HCT116 (cell line): ENCODE measurements at regions not wholly inside any gene's neighbourhood (a gene's known extent, or its start where the extent isn't known, plus 50 kb on each side); places are given as distances from the start of the nearest gene placed in this dataset.

Source experiments
- ATAC-seq: fragments of 200-7000 bp; cut with Tn5 transposase; 2 replicates; pipeline ENCODE4 v1.9.1; 2020; ENCODE audit warnings: mild to moderate bottlenecking, moderate library complexity
- BruUV-seq: library from RNA; stranded (reverse); fragments of 400-500 nt; replicated peaks from 2 replicates; lab custom pipeline; 2021; lab: Mats Ljungman, UMichigan
- CTCF ChIA-PET: fragments of 300-600 bp; sonication (Branson Sonifier 250); formaldehyde crosslinking; loops from one replicate; lab custom pipeline; 2021; ENCODE audit warnings: antibody characterized with exemption; lab: Charles Lee
- POLR2A ChIA-PET: fragments of 300-600, 350-600 bp; sonication (Branson Sonifier 250); formaldehyde crosslinking; loops from one replicate; lab custom pipeline; 2021; ENCODE audit warnings: antibody characterized with exemption; lab: Charles Lee
- RAD21 ChIA-PET, 2 experiments: fragments of 300-600 bp; sonication (Branson Sonifier 250); formaldehyde crosslinking; loops; one replicate each; lab custom pipeline; 2023; ENCODE audit warnings: low total read pairs in 2 of 2; ENCODE audit not compliant: uncharacterized antibody in 2 of 2, unreplicated experiment in 2 of 2, low non-redundant PET in 1 of 2; lab: Charles Lee
- DNase-seq: peaks from one replicate; pipeline ENCODE4 v3.0.0-alpha.2; 2010; ENCODE audit warnings: low read depth, low spot score
- H2AFZ ChIP-seq: fragments of 200-600 bp; shearing (Covaris generic), sonication (generic); 2 replicates; pipeline ENCODE4 v1.6.1; 2017; ENCODE audit warnings: low read depth, mixed run types, mixed read lengths, antibody characterized with exemption, low read length; ENCODE audit not compliant: poor library complexity, severe bottlenecking
- H3K27ac ChIP-seq: 2 replicates; pipeline ENCODE4 v1.5.1; 2012; ENCODE audit warnings: low read depth, low read length
- H3K27me3 ChIP-seq: fragments of 200-600 bp; sonication (generic); 2 replicates; pipeline ENCODE4 v1.6.1; 2016; ENCODE audit warnings: mixed run types, low read length, mixed read lengths; ENCODE audit not compliant: insufficient read depth
- H3K36me3 ChIP-seq, 2 experiments: fragments of 200-500 bp in 1 of 2; fragments of 200-600 bp in 1 of 2; sonication (Bioruptor generic) in 1 of 2; sonication (generic) in 1 of 2; 2 replicates each; pipeline versions ENCODE4 v1.5.1 to v1.6.1; 2014 to 2016; ENCODE audit warnings: low read length in 2 of 2, inconsistent platforms in 1 of 2, mixed read lengths in 1 of 2, mixed run types in 1 of 2; ENCODE audit not compliant: insufficient read depth in 2 of 2, control insufficient read depth in 1 of 2
- H3K4me1 ChIP-seq, 2 experiments: fragments of 200-600 bp in 1 of 2; sonication (generic) in 1 of 2; 2 replicates each; pipeline versions ENCODE4 v1.5.1 to v1.6.1; 2012 to 2017; ENCODE audit warnings: low read length in 2 of 2, inconsistent platforms in 1 of 2, mild to moderate bottlenecking in 1 of 2, mixed read lengths in 1 of 2, mixed run types in 1 of 2, moderate library complexity in 1 of 2; ENCODE audit not compliant: insufficient read depth in 2 of 2, control insufficient read depth in 1 of 2
- H3K4me2 ChIP-seq: fragments of 200-600 bp; sonication (generic); 2 replicates; pipeline ENCODE4 v1.6.1; 2017; ENCODE audit warnings: mixed run types, low read length, mixed read lengths
- H3K4me3 ChIP-seq, 2 experiments: fragments of 200-600 bp in 1 of 2; sonication (generic) in 1 of 2; replicated peaks in 1 of 2; 2 replicates each; pipeline ENCODE4 v1.5.1; 2011 to 2016; ENCODE audit warnings: low read length in 2 of 2, control low read depth in 1 of 2, low read depth in 1 of 2, mild to moderate bottlenecking in 1 of 2, mixed read lengths in 1 of 2, mixed run types in 1 of 2
- H3K79me2 ChIP-seq: fragments of 200-600 bp; sonication (generic); 2 replicates; pipeline ENCODE4 v1.6.1; 2017; ENCODE audit warnings: mild to moderate bottlenecking, mixed run types, low read length, moderate library complexity, mixed read lengths; ENCODE audit not compliant: insufficient read depth
- H3K9ac ChIP-seq: fragments of 200-600 bp; sonication (generic); 2 replicates; pipeline ENCODE4 v1.6.1; 2016; ENCODE audit warnings: low read length, mixed read lengths
- H3K9me2 ChIP-seq: fragments of 200-600 bp; sonication (generic), shearing (Covaris generic); 2 replicates; pipeline ENCODE4 v1.6.1; 2017; ENCODE audit warnings: mixed run types, mild to moderate bottlenecking, moderate library complexity; ENCODE audit not compliant: insufficient read depth
- H3K9me3 ChIP-seq, 2 experiments: fragments of 200-500 bp in 1 of 2; fragments of 200-600 bp in 1 of 2; sonication (Bioruptor generic) in 1 of 2; sonication (generic) in 1 of 2; 2 replicates each; pipeline ENCODE4 v1.6.1; 2014 to 2017; ENCODE audit warnings: low read length in 2 of 2, mixed read lengths in 2 of 2, inconsistent platforms in 1 of 2, low read depth in 1 of 2, mild to moderate bottlenecking in 1 of 2, mixed run types in 1 of 2, moderate library complexity in 1 of 2; ENCODE audit not compliant: control insufficient read depth in 1 of 2, insufficient read depth in 1 of 2
- H4K20me1 ChIP-seq: fragments of 200-600 bp; sonication (generic), shearing (Covaris generic); 2 replicates; pipeline ENCODE4 v1.6.1; 2017; ENCODE audit warnings: mixed run types, mild to moderate bottlenecking, moderate library complexity; ENCODE audit not compliant: insufficient read depth
- ATF3 ChIP-seq: IDR thresholded peaks from 2 replicates; pipeline ENCODE4 v1.6.1; 2012
- CBX3 ChIP-seq: IDR thresholded peaks from 2 replicates; pipeline ENCODE4 v1.6.1; 2012; ENCODE audit warnings: low read depth
- EGR1 ChIP-seq: IDR thresholded peaks from 2 replicates; pipeline ENCODE4 v1.6.1; 2012; ENCODE audit warnings: low read depth
- ELF1 ChIP-seq: IDR thresholded peaks from 2 replicates; pipeline ENCODE4 v1.6.1; 2012; ENCODE audit warnings: low read depth, borderline replicate concordance
- JUND ChIP-seq: IDR thresholded peaks from 2 replicates; pipeline ENCODE4 v1.6.1; 2012
- MAX ChIP-seq: IDR thresholded peaks from 2 replicates; pipeline ENCODE4 v1.6.1; 2012
- RAD21 ChIP-seq: IDR thresholded peaks from 2 replicates; pipeline ENCODE4 v1.6.1; 2012; ENCODE audit warnings: low read depth, mild to moderate bottlenecking
- TCF7L2 ChIP-seq: IDR thresholded peaks from 2 replicates; pipeline ENCODE4 v1.7.0; 2011; ENCODE audit warnings: borderline replicate concordance, inconsistent platforms; ENCODE audit not compliant: insufficient read depth, insufficient read length; ENCODE audit errors: extremely low read depth
- YY1 ChIP-seq: IDR thresholded peaks from 2 replicates; pipeline ENCODE4 v1.6.1; 2011; ENCODE audit warnings: low read length, low read depth, moderate library complexity, mild to moderate bottlenecking; ENCODE audit not compliant: insufficient replicate concordance; ENCODE audit errors: extremely low read depth
- ZBTB33 ChIP-seq: IDR thresholded peaks from 2 replicates; pipeline ENCODE4 v1.6.1; 2011; ENCODE audit warnings: mild to moderate bottlenecking, low read length, moderate library complexity; ENCODE audit not compliant: insufficient replicate concordance; ENCODE audit errors: extremely low read depth
- ZFX ChIP-seq: fragments of 450-650 bp; IDR thresholded peaks from 2 replicates; pipeline ENCODE4 v1.6.1; 2017
- intact Hi-C: fragments of 100-400 bp; cut with micrococcal nuclease; formaldehyde crosslinking; loops from 2 replicates; pipeline ENCODE4 v1.10.0; 2022

DNA sequence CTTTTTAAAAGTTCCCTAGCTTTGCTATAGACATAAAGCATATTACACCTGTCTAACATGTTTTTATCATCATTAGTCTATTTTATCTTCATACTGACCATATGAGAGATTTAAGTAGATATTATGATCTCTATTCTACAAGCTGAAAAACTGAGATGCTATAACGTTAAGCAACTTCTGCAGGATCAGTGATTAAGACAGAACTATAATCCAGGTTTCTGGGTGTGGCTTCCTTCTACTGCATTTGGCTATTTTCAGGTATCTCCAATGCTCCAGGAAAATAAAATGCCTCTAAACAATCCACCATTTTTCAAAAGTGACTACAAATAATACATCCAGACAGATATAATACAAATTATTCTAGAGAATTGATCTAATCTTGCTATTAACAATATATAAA is 53.4 kb downstream of the RGS2 start:
- no peak for DNase-seq
- TF ChIP-seq JUND = no peak
- TF ChIP-seq ELF1 = no peak
- no peak for TF ChIP-seq MAX
- no peak for TF ChIP-seq ZBTB33
- no peak for TF ChIP-seq TCF7L2
- no peak for TF ChIP-seq RAD21
- no peak for TF ChIP-seq EGR1
- no peak for TF ChIP-seq ATF3
- no peak for TF ChIP-seq CBX3
- no peak for TF ChIP-seq YY1
- no peak for TF ChIP-seq ZFX
- Histone ChIP-seq H4K20me1 (no peaks in the 10 kb centered on the region), H3K27me3 (no peaks in the 10 kb centered on the region), H3K27ac (no peak overlapping the region), H3K79me2 (no peaks in the 10 kb centered on the region), H3K4me1 (no peaks in the 10 kb centered on the region), H3K9me2 (no peaks in the 10 kb centered on the region), H3K9ac (no peak overlapping the region), H3K4me3 (no peak overlapping the region), H3K9me3 (no peaks in the 10 kb centered on the region), H2AFZ (no peak overlapping the region), H3K36me3 (no peaks in the 10 kb centered on the region), H3K4me2 (no peak overlapping the region)
- intact Hi-C loops = no loop called here
- ChIA-PET CTCF (no interaction called here), RAD21 (no interaction called here), POLR2A (no interaction called here)
- no TSS peak for BruUV-seq
- no peak for ATAC-seq
